GM18858 (cell line): ENCODE measurements at regions not wholly inside any gene's neighbourhood (a gene's known extent, or its start where the extent isn't known, plus 50 kb on each side); places are given as distances from the start of the nearest gene placed in this dataset.

Experiments used
- ATAC-seq: cut with Tn5 transposase; IDR thresholded peaks from one replicate; pipeline ENCODE4 v1.9.1; 2021; ENCODE audit not compliant: unreplicated experiment

DNA sequence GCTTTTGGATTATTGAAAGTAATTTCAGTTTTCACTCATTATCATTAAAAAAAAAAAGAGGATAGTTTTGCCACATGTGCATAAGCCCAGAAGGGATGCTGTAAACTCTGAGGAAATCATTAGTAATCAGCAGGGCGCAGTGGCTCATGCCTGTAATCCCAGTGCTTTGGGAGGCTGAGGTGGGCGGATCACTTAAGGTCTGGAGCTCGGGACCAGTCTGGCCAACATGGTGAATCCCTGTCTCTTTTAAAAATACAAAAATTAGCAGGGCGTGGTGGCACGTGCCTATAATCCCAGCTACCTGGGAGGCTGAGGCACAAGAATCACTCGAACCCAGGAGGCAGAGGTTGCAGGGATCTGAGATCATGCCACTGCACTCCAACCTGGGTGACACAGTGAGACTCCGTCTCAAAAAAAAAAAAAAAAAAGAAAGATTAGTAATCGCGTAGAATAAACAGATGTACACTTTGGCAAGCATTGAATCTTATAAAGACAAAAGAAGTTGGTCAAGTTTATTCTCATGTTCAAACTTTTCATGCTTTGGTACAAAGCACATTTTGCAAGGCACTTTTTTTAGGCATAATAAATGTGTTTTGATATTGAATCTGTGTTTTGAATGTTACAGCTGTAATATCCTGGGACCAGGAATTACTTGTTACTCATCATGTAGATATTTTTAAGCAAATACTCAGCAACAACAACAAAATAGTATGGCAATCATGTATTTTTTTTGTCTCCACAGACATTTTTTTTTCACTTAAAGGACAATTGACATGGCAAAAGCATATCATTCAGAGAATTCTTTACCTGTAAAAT is 93.2 kb upstream of the AGTR1 start:
- no peak for ATAC-seq

DNA sequence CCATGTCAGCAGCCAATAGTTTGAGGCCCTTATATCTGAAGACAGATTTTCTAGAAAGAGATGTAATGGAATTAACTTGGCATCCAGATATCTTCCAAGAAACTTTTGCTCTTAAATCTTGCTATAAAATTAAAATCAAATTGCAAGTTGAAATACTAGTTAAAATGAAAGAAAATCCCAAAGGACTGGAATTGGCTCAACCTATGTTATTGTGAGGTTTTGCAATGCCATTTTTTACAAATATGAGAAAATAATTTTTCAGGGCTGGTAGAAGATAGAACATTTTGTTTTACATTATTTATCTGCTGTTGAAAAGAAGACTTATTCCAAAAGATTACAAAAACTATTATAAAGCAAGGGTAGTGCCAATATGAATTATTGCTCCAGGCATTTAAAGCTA is 92.2 kb upstream of the AGTR1 start:
- no peak for ATAC-seq

DNA sequence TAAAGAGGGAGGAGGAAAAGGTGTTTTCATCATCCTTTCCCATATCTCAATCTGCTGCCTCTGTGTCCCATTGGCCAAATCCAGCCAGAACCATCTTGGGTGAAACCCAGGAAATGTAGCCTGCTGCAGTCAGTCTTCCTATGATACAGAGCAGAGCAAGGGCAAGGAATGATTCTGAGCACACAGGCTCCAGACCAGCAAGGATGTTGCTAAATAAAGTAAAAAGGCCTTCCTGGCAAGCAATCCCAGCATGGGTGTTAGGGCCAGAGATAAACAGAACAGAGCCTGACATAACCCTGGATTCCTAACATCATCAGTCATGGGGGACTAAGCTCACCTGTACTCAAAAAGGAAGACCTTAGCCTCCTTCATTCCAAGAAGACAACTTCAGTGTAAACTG is 90.7 kb upstream of the AGTR1 start:
- ATAC-seq: no peak

DNA sequence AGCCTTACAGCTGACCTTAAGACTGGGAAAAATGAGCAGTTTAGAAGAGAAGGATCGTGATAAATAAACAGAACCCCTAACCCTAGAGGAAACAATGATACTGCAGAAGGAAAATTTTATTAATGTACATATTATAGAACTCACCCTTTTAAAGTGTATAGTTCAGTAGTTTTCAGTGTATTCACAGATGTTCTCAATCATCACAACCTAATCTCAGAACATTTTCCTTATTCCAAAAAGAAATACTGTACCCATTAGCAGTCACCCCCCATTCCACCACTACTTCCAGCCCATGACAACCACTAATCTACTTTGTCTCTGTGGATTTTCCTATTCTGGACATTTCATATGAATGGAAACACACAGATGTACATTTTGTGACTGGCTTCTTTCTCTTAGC is 90.2 kb upstream of the AGTR1 start:
- no peak for ATAC-seq

DNA sequence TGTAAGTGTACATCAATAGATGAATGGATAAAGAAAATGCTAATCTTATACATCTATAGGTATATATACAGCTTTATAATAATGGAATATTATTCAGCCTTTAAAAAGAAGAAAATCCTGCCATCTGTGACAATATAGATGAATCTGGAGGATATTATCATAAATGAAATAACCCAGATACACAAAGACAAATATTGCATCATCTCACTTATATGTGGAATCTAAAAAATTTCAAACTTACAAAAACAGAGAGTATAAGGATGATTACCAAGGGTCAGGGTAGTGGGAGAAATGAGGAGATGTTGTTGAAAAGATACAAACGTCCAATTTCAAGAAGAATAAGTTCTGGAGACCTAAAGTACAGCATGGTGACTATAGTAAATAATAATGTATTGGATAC is 85.4 kb upstream of the AGTR1 start:
- ATAC-seq: no peak

DNA sequence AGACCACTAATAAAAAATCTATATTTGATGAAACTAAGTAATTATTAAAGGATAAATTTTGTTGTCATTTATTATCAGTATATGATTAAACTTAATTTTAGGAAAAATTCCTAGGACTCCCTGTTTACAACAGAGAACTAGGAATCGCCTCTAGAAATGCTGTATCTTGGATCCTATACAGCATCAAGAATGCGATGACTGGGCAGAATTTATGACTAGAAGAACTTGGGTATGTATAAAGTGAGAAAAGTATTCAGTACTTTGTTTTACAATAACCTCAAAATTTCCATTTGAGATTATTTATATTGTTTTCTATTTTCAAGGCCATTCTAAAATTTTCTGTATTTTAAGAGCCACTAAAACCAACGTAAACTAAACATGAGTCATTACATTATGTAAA is 82.3 kb upstream of the AGTR1 start:
- no peak for ATAC-seq

DNA sequence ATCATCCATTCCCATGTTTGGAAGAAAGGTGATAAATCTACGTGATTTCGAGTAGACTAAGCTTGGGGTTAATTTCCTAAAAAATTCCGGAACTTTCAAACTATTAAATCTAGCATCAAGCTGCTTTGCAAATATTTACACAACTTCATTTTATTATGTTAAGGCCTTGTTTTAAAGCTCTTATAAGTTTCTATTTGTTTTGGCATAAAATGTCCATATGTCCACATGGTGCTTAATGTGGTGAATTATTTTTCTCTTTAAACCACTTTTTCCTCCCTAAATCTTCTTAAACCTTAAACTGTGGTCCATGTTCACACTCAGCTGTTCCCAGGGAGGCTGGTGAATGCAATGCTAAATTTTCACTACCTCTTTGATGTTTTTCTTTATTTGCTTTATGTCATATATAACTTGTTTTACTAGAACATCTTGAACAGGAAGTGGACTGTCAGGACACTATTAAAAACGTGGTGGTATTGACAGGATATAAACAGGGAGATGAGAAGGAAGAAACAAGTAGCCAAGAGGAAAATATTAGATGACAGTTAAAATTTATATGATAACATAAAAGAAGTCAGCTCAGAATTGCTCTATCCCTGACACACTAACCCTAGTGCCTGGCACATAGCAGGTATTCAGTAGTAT is 72.5 kb upstream of the AGTR1 start:
- ATAC-seq: no peak

DNA sequence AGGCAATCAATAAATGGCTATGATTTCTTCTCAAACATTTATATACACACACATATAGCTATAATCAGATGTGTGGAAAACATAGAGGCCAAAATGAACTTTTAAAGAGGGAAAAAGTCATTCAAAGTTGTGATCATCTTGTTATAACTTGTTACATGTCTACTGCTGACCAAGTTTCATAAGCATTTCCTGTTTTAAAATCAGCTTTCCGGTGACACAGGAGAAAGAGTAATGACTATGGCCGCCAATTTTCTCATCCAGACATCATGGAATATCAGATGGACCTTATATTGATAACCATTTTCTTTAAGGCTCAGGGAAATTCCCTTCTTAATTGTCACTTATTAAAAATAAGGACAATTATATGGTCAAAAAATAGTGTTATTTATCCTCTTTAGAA is 71.7 kb upstream of the AGTR1 start:
- no peak for ATAC-seq

DNA sequence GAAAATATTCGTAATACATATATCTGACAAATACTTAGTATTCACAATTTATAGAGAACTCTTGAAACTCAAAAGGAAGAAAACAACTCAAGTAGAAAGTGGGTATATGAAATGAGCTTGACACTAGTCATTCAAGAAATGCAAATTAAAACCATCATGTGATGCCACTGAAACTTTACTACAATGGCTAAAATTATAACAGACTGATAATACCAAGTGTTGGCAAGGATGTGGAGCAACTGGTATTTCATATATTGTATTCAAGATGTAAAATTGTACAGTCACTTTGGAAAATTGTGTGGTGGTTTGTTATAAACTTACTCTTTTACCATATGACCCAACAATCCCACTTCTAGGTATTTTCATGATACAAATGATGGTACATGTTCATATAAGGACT is 68.7 kb upstream of the AGTR1 start:
- no peak for ATAC-seq

DNA sequence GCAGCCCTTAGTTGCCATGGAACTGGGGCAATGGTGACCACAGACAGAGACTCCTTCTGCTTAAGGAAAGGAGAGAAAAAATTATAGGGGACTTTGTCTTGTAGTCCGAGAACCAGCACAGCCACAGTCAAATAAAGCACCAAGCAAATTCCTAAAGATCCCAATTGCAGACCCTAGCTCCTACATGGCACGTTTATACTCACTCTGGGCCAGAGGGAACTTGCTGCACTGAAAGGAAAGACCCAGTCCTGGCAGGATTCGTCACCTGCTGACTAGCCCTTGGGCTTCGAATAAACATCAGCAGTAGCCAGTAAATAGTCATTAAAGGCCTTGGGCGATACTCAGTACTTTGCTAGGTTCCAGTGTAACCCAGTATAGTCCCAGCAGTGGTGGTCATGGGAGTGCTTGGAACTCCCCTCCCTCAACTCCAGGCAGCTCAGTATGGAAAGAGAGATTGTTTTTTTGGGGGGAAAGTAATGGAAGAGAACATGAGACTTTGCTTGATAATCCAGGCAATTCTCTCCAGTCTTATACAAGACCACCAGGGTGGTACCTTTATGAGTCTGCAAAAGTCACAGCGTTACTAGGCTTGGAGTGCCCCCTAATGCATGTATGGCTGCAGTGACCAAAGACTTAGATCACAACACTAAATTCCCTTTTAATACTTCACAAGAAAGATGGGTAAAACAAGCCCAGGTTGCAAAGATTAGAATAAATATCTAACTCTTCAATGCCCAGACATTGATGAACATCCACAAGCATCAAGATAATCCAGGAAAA is 66.4 kb upstream of the AGTR1 start:
- no peak for ATAC-seq

DNA sequence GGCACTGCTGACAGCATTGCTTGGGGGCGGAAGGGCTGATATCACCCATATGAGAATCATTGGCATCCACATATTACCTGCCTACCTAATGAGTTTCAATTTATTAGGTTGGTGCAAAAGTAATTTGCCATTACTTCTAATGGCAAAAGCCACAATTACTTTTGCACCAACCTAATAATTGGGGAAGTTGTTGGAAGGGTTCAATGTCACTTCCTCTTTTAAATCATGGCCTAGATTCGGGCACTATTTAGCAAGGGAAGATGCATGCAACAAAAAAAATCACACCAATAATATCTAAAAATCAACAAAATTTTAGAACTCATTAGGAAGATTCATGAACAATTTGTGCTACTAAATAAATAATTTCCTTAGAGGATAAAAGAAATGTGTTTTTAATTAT is 56.0 kb upstream of the AGTR1 start:
- ATAC-seq: no peak

DNA sequence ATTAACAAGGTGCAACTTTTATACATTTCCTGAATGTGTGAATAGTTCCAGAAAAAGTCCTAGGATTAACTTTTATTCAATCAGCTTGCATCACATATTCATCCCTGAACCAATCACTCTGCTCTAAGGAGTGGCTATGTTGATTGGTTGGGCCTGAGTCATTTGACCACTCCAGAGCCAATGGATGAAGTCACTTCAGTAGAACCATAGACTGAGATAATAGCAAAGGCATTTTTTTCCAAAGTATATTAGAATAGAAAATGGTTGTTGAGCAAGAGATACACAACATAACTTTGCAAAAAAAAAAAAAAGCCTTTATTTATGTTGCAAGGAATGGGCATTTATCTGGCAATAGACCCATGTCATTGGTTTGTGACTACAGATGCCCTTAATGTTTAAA is 55.5 kb upstream of the AGTR1 start:
- no peak for ATAC-seq

DNA sequence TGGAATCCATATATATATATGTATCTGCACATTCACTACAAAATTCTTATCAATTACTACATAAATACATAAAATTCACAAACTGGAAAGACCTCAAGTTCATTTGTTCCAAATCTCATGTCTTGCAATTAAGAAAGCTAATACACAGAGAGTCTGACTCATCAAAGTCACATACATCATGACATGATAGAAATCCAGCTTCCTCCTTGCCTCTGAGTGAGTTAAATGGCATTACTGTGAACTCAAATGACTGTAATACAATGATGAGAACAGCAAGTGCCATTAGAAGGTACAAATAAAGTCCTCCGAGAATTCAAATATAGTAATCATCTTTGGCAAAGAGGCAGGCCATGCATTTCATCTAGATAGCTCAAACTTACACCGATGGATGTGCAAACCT is 55.1 kb upstream of the AGTR1 start:
- ATAC-seq: no peak

DNA sequence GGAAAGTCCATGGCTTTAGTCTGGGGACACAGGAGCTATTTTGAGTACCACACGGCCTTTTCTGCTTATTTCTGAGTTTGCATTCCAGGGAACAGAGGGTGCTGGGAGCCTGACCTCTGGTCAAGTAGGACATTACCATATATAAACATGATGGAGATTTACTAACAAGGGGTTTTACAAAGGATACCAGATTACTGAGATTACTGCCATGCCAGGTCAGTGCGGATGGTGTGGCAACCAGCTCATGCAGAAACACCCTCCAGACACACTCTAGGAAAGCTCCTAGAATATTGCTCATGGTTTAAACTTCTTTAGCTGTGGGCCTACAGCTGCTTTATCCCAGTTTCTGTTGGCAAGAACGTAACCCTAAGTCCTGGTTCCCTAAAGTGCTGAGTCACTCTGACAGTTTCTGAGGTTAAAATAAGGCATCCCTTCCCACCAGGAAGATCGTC is 54.3 kb upstream of the AGTR1 start:
- no peak for ATAC-seq

DNA sequence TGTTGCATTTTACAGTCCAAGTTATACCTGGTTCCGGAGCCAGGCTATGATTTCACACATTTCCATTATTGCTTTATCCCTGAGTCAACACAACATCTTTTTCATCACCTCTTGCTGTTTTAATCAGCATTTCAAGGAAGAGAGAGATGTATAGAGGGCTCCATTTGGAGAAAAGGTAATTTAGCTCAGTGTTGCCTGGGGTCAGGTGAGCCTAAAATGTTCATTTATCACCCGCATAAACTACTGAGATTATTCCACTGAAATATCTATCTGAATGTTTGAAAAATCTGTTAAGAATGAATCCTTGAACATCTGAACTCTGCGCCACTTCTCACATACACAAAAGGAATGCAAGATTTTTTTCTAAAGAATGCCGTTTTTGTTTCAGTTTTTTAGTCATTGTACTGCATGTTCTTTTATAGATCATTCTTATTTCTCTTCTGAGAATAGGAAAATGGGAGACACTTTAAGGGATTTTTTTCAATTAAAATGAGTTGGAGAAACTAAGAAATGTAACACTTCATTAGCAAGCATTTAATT is 51.5 kb upstream of the AGTR1 start:
- ATAC-seq: no peak
